ENCODE measurements at regions not wholly inside any gene's neighbourhood (a gene's known extent, or its start where the extent isn't known, plus 50 kb on each side); places are given as distances from the start of the nearest gene placed in this dataset.

DNA sequence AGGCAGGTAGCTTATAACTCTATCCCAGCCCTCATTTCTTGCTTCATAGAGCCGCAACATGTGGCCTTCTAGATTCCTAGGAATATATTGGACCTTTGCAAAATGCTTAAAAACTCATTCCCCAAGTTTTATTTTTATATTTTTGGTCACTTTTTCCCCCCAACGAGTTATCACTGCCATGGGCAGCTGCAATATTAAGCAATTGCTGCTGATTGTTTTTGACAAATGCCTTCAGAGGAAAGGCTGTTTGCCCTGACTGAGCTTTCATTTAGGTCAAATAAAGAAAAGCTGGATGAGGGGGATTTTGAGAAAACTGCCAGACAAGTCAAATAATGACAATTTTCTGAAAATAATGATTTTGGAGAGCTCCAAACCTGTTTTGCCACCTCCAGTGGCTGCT, 976.9 kb upstream of the MBL2 start:
- no peak overlapping the region for H3K27ac Mint-ChIP-seq (ENCODE audit: unreplicated experiment)
- H3K4me1 Mint-ChIP-seq (ENCODE audit: low read depth, unreplicated experiment): no peaks in the 10 kb centered on the region
- TF ChIP-seq, protein P1, sequence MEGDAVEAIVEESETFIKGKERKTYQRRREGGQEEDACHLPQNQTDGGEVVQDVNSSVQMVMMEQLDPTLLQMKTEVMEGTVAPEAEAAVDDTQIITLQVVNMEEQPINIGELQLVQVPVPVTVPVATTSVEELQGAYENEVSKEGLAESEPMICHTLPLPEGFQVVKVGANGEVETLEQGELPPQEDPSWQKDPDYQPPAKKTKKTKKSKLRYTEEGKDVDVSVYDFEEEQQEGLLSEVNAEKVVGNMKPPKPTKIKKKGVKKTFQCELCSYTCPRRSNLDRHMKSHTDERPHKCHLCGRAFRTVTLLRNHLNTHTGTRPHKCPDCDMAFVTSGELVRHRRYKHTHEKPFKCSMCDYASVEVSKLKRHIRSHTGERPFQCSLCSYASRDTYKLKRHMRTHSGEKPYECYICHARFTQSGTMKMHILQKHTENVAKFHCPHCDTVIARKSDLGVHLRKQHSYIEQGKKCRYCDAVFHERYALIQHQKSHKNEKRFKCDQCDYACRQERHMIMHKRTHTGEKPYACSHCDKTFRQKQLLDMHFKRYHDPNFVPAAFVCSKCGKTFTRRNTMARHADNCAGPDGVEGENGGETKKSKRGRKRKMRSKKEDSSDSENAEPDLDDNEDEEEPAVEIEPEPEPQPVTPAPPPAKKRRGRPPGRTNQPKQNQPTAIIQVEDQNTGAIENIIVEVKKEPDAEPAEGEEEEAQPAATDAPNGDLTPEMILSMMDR (IDR thresholded peaks at IDR 0.05; ENCODE audit: partially characterized antibody, unreplicated experiment): no peak
- no peak for DNase-seq
- no peaks in the 10 kb centered on the region for H3K27me3 Mint-ChIP-seq (ENCODE audit: unreplicated experiment)
- H3K9me3 Mint-ChIP-seq (ENCODE audit: unreplicated experiment): no peaks in the 10 kb centered on the region
- no peaks in the 10 kb centered on the region for H3K36me3 Mint-ChIP-seq (ENCODE audit: unreplicated experiment)
- no peak overlapping the region for H3K4me3 Mint-ChIP-seq (ENCODE audit: unreplicated experiment)

DNA sequence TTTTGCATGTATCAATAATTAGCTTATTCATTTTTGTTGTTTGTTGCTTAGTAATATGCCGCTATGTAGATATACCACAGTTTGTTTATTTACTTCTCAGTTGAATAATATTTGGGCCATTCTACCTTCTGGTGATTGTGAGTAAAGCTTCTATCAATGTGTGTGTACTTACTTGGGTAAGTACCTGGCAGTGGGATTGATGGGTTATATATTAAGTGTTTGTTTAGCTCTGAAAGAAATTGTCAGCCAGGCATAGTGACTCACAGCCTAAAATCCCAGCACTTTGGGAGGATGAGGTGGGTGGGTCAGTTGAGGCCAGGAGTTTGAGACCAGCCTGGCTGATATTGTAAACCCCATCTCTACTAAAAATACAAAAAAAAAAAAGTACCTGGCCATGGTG, 975.7 kb upstream of the MBL2 start:
- no peaks in the 10 kb centered on the region for H3K36me3 Mint-ChIP-seq (ENCODE audit: unreplicated experiment)
- H3K27me3 Mint-ChIP-seq (ENCODE audit: unreplicated experiment): no peaks in the 10 kb centered on the region
- H3K9me3 Mint-ChIP-seq (ENCODE audit: unreplicated experiment): no peaks in the 10 kb centered on the region

DNA sequence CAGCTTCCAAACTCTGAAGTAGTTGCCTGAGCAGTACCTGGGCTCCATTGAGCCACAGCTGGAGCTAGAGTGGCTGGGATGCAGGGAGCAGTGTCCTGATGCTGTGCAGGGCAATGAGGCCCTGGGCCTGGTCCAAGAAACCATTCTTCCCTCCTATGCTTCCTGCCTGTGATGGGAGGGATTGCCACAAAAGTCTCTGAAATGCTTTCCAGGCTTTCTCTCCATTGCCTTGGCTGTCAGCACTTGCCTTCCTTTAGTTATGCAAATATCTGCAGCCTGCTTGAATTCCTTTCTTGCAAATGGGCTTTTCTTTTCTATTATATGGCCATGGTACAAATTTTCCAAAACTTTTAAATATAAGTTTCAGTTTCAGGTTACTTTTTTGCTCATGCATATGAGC, 972.2 kb upstream of the MBL2 start:
- Mint-ChIP-seq H3K4me3 (ENCODE audit: unreplicated experiment) (no peak overlapping the region), H3K27ac (ENCODE audit: unreplicated experiment) (no peak overlapping the region), H3K9me3 (ENCODE audit: unreplicated experiment) (no peaks in the 10 kb centered on the region), H3K4me1 (ENCODE audit: low read depth, unreplicated experiment) (no peaks in the 10 kb centered on the region), H3K27me3 (ENCODE audit: unreplicated experiment) (no peaks in the 10 kb centered on the region), H3K36me3 (ENCODE audit: unreplicated experiment) (no peaks in the 10 kb centered on the region)
- DNase-seq: no peak
- TF ChIP-seq, protein P1 (IDR thresholded peaks at IDR 0.05; ENCODE audit: partially characterized antibody, unreplicated experiment): no peak

More for the DNA sequence above, 975.7 kb upstream of the MBL2 start:
- Mint-ChIP-seq H3K4me3 (ENCODE audit: unreplicated experiment) (no peak overlapping the region), H3K27ac (ENCODE audit: unreplicated experiment) (no peak overlapping the region), H3K4me1 (ENCODE audit: low read depth, unreplicated experiment) (no peaks in the 10 kb centered on the region)
- TF ChIP-seq, protein P1 (IDR thresholded peaks at IDR 0.05; ENCODE audit: partially characterized antibody, unreplicated experiment): no peak
- DNase-seq: no peak

GRCh38 chr10:53744176-53744575, 971.6 kb upstream of the MBL2 start:
- DNase-seq: no peak
- TF ChIP-seq, protein P1 (IDR thresholded peaks at IDR 0.05; ENCODE audit: partially characterized antibody, unreplicated experiment): no peak
- no peaks in the 10 kb centered on the region for H3K4me1 Mint-ChIP-seq (ENCODE audit: low read depth, unreplicated experiment)
- no peak overlapping the region for H3K4me3 Mint-ChIP-seq (ENCODE audit: unreplicated experiment)
- H3K27me3 Mint-ChIP-seq (ENCODE audit: unreplicated experiment): no peaks in the 10 kb centered on the region
- H3K9me3 Mint-ChIP-seq (ENCODE audit: unreplicated experiment): no peaks in the 10 kb centered on the region
- no peak overlapping the region for H3K27ac Mint-ChIP-seq (ENCODE audit: unreplicated experiment)
- H3K36me3 Mint-ChIP-seq (ENCODE audit: unreplicated experiment): no peaks in the 10 kb centered on the region

- Mint-ChIP-seq H3K9me3 (ENCODE audit: unreplicated experiment) (no peaks in the 10 kb centered on the region), H3K4me3 (ENCODE audit: unreplicated experiment) (no peak overlapping the region), H3K27ac (ENCODE audit: unreplicated experiment) (no peak overlapping the region), H3K36me3 (ENCODE audit: unreplicated experiment) (no peaks in the 10 kb centered on the region), H3K27me3 (ENCODE audit: unreplicated experiment) (no peaks in the 10 kb centered on the region), H3K4me1 (ENCODE audit: low read depth, unreplicated experiment) (no peaks in the 10 kb centered on the region)
- TF ChIP-seq, protein P1 (IDR thresholded peaks at IDR 0.05; ENCODE audit: partially characterized antibody, unreplicated experiment): no peak
- no peak for DNase-seq
Measured at GRCh38 chr10:53737132-53737531, 964.5 kb upstream of the MBL2 start.
